Urinary bladder (tissue), 3 donors: ENCODE measurements at regions not wholly inside any gene's neighbourhood (a gene's known extent, or its start where the extent isn't known, plus 50 kb on each side); places are given as distances from the start of the nearest gene placed in this dataset.
"Not testable (repeated sequence)": the region's sequence is repeated elsewhere in the genome, so short reads cannot be mapped to it uniquely, and the experiment has no call there.

Source experiments
- DNase-seq: peaks from one replicate; pipeline ENCODE4 v3.0.0-alpha.2; 2015; ENCODE audit errors: extremely low spot score
- H3K27ac ChIP-seq: one replicate; pipeline ENCODE4 v1.5.1; 2013; ENCODE audit warnings: low read depth, mild to moderate bottlenecking, moderate library complexity
- H3K36me3 ChIP-seq: one replicate; pipeline ENCODE4 v1.6.1; 2013; ENCODE audit warnings: mild to moderate bottlenecking, moderate library complexity; ENCODE audit not compliant: insufficient read depth
- H3K4me1 ChIP-seq: one replicate; pipeline ENCODE4 v1.6.1; 2013; ENCODE audit warnings: mild to moderate bottlenecking, moderate library complexity; ENCODE audit not compliant: insufficient read depth
- H3K4me3 ChIP-seq: one replicate; pipeline ENCODE4 v1.5.1; 2013; ENCODE audit warnings: low read depth, low read length
- WGBS: extraction: QIAGEN DNeasy Blood & Tissue Kit; methylation state at CpG from one replicate; pipeline ENCODE4 v1.1.7; 2013; 5-methylcytosine and 5-hydroxymethylcytosine counted together
- donor health status: healthy with polysubstance abuse.
- donor health status: healthy.

- H3K36me3 ChIP-seq, H3K4me1 ChIP-seq, H3K27ac ChIP-seq, H3K4me3 ChIP-seq, DNase-seq: not testable (repeated sequence)
- 72% methylated on average over 2 of the region's 3 CpGs for WGBS
Observed at GRCh38 chr17:53455943-53456342, 366.8 kb upstream of the KIF2B start.

GRCh38 chr17:53454337-53454736, 368.4 kb upstream of the KIF2B start:
- DNase-seq, result no peak
- 54% methylated on average over 2 of the region's 2 CpGs for WGBS
- Histone ChIP-seq H3K27ac (no peak overlapping the region), H3K36me3 (no peaks in the 10 kb centered on the region), H3K4me1 (no peaks in the 10 kb centered on the region), H3K4me3 (no peak overlapping the region)

- WGBS, result 64% methylated on average over 4 of the region's 4 CpGs
- no peak for DNase-seq
- no peak overlapping the region for H3K4me3 ChIP-seq
- H3K4me1 ChIP-seq, result no peaks in the 10 kb centered on the region
- H3K27ac ChIP-seq, result no peak overlapping the region
- H3K36me3 ChIP-seq, result no peaks in the 10 kb centered on the region
Observed at GRCh38 chr17:53449324-53449723, 373.4 kb upstream of the KIF2B start.

- no peak for DNase-seq
- H3K36me3 ChIP-seq, result no peaks in the 10 kb centered on the region
- H3K4me1 ChIP-seq, result no peaks in the 10 kb centered on the region
- 95% methylated on average over 1 of the region's 1 CpG for WGBS
- no peak overlapping the region for H3K27ac ChIP-seq
- H3K4me3 ChIP-seq, result no peak overlapping the region
Observed at GRCh38 chr17:53428913-53429312, 393.8 kb upstream of the KIF2B start.

- no peak overlapping the region for H3K27ac ChIP-seq
- no peak overlapping the region for H3K4me3 ChIP-seq
- DNase-seq, result no peak
- H3K4me1 ChIP-seq, result no peaks in the 10 kb centered on the region
- WGBS, result 53% methylated on average over 3 of the region's 3 CpGs
- H3K36me3 ChIP-seq, result no peaks in the 10 kb centered on the region
Observed at GRCh38 chr17:53426505-53426904, 396.2 kb upstream of the KIF2B start.

GRCh38 chr17:53420035-53420641, 402.6 kb upstream of the KIF2B start:
- H3K4me3 ChIP-seq, result no peak overlapping the region
- no peaks in the 10 kb centered on the region for H3K4me1 ChIP-seq
- H3K27ac ChIP-seq, result no peak overlapping the region
- DNase-seq, result no peak
- WGBS, result 85% methylated on average over 4 of the region's 4 CpGs
- H3K36me3 ChIP-seq, result no peaks in the 10 kb centered on the region

GRCh38 chr17:53409588-53409987, 413.1 kb upstream of the KIF2B start:
- no peak overlapping the region for H3K27ac ChIP-seq
- H3K4me3 ChIP-seq, result no peak overlapping the region
- no peak for DNase-seq
- no peaks in the 10 kb centered on the region for H3K4me1 ChIP-seq
- no peaks in the 10 kb centered on the region for H3K36me3 ChIP-seq
- 82% methylated on average over 2 of the region's 2 CpGs for WGBS

- WGBS, result 88% methylated on average over 4 of the region's 4 CpGs
- no peaks in the 10 kb centered on the region for H3K36me3 ChIP-seq
- DNase-seq, result no peak
- H3K4me3 ChIP-seq, result no peak overlapping the region
- no peaks in the 10 kb centered on the region for H3K4me1 ChIP-seq
- H3K27ac ChIP-seq, result no peak overlapping the region
Observed at GRCh38 chr17:53406907-53407306, 415.8 kb upstream of the KIF2B start.

- no peak for DNase-seq
- no peaks in the 10 kb centered on the region for H3K36me3 ChIP-seq
- WGBS, result 90% methylated on average over 6 of the region's 6 CpGs
- no peak overlapping the region for H3K27ac ChIP-seq
- H3K4me3 ChIP-seq, result no peak overlapping the region
- H3K4me1 ChIP-seq, result no peaks in the 10 kb centered on the region
Observed at GRCh38 chr17:53391197-53391596, 431.5 kb upstream of the KIF2B start.

GRCh38 chr17:53390575-53390974, 432.2 kb upstream of the KIF2B start:
- DNase-seq, result no peak
- Histone ChIP-seq H3K4me3 (no peak overlapping the region), H3K4me1 (no peaks in the 10 kb centered on the region), H3K27ac (no peak overlapping the region), H3K36me3 (no peaks in the 10 kb centered on the region)
- WGBS, result 61% methylated on average over 2 of the region's 2 CpGs

GRCh38 chr17:53387745-53388144, 435.0 kb upstream of the KIF2B start:
- no peaks in the 10 kb centered on the region for H3K4me1 ChIP-seq
- WGBS, result 63% methylated on average over 3 of the region's 3 CpGs
- DNase-seq, result no peak

GRCh38 chr17:53353919-53354351, 468.8 kb upstream of the KIF2B start:
- DNase-seq, result no peak
- H3K36me3 ChIP-seq, result no peaks in the 10 kb centered on the region
- H3K4me1 ChIP-seq, result no peaks in the 10 kb centered on the region
- H3K27ac ChIP-seq, result no peak overlapping the region
- WGBS, result 36% methylated on average over 3 of the region's 3 CpGs
- H3K4me3 ChIP-seq, result no peak overlapping the region

More at GRCh38 chr17:53387745-53388144, 435.0 kb upstream of the KIF2B start:
- Histone ChIP-seq H3K27ac (no peak overlapping the region), H3K4me3 (no peak overlapping the region), H3K36me3 (no peaks in the 10 kb centered on the region)

- no peaks in the 10 kb centered on the region for H3K36me3 ChIP-seq
- no peak overlapping the region for H3K27ac ChIP-seq
- H3K4me3 ChIP-seq, result no peak overlapping the region
- DNase-seq, result no peak
- H3K4me1 ChIP-seq, result no peaks in the 10 kb centered on the region
- WGBS, result 100% methylated on average over 1 of the region's 1 CpG
Observed at GRCh38 chr17:53344778-53345177, 477.9 kb upstream of the KIF2B start.

- 62% methylated on average over 4 of the region's 4 CpGs for WGBS
- Histone ChIP-seq H3K4me1 (no peaks in the 10 kb centered on the region), H3K4me3 (no peak overlapping the region), H3K36me3 (no peaks in the 10 kb centered on the region), H3K27ac (no peak overlapping the region)
- no peak for DNase-seq
Observed at GRCh38 chr17:53336281-53336680, 486.4 kb upstream of the KIF2B start.

GRCh38 chr17:53335443-53335842, 487.3 kb upstream of the KIF2B start:
- no peaks in the 10 kb centered on the region for H3K4me1 ChIP-seq
- DNase-seq, result no peak
- no peak overlapping the region for H3K27ac ChIP-seq
- no peak overlapping the region for H3K4me3 ChIP-seq
- H3K36me3 ChIP-seq, result no peaks in the 10 kb centered on the region
- WGBS, result 96% methylated on average over 1 of the region's 1 CpG
